ENCODE measurements at regions not wholly inside any gene's neighbourhood (a gene's known extent, or its start where the extent isn't known, plus 50 kb on each side); places are given as distances from the start of the nearest gene placed in this dataset.
"Not testable (repeated sequence)": the region's sequence is repeated elsewhere in the genome, so short reads cannot be mapped to it uniquely, and the experiment has no call there.

GRCh38 chr1:56089826-56090225 is 489.5 kb downstream of the PLPP3 start:
- not testable (repeated sequence) for TF ChIP-seq POLR2A, CTCF (IDR thresholded peaks at IDR 0.05)

Data from prostate gland (tissue), 2 donors.